ENCODE measurements at regions not wholly inside any gene's neighbourhood (a gene's known extent, or its start where the extent isn't known, plus 50 kb on each side); places are given as distances from the start of the nearest gene placed in this dataset.

DNA sequence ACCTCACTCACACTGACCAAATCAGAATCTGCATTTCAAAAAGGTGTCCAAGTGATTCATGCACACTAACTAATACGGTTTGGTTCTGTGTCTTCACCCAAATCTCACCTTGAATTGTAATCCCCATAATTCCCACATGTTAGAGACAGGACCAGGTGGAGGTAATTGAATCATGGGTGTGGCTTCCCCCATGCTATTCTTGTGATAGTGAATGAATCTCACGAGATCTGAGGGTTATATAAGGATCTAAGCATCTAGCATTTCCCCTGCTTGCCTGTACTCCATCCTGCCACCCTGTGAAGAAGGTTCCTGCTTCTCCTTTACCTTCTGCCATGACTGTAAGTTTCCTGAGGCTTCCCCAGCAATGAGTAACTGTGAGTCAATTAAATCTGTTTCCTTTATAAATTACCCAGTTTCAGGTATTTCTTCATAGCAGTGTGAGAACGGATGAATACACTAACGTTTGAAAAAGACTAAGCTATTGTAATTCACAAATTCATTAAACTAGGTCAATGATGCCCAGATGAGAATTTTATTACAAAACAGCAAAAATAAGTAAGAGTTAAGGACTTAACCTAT is 759.1 kb downstream of the GALC start:
- no peaks in the 10 kb centered on the region for H3K36me3 Mint-ChIP-seq (ENCODE audit: low read depth)
- H3K27me3 Mint-ChIP-seq (ENCODE audit: low read depth, poor library complexity) = peaks cover 4% of the 10 kb centered on the region
- TF ChIP-seq, protein P1, sequence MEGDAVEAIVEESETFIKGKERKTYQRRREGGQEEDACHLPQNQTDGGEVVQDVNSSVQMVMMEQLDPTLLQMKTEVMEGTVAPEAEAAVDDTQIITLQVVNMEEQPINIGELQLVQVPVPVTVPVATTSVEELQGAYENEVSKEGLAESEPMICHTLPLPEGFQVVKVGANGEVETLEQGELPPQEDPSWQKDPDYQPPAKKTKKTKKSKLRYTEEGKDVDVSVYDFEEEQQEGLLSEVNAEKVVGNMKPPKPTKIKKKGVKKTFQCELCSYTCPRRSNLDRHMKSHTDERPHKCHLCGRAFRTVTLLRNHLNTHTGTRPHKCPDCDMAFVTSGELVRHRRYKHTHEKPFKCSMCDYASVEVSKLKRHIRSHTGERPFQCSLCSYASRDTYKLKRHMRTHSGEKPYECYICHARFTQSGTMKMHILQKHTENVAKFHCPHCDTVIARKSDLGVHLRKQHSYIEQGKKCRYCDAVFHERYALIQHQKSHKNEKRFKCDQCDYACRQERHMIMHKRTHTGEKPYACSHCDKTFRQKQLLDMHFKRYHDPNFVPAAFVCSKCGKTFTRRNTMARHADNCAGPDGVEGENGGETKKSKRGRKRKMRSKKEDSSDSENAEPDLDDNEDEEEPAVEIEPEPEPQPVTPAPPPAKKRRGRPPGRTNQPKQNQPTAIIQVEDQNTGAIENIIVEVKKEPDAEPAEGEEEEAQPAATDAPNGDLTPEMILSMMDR (IDR thresholded peaks at IDR 0.05) = no peak
- DNase-seq = no peak
- H3K4me1 Mint-ChIP-seq = peaks cover 40% of the 10 kb centered on the region
- H3K9me3 Mint-ChIP-seq = peaks cover 16% of the 10 kb centered on the region
- H3K4me3 Mint-ChIP-seq = no peak overlapping the region
- H3K27ac Mint-ChIP-seq = no peak overlapping the region

DNA sequence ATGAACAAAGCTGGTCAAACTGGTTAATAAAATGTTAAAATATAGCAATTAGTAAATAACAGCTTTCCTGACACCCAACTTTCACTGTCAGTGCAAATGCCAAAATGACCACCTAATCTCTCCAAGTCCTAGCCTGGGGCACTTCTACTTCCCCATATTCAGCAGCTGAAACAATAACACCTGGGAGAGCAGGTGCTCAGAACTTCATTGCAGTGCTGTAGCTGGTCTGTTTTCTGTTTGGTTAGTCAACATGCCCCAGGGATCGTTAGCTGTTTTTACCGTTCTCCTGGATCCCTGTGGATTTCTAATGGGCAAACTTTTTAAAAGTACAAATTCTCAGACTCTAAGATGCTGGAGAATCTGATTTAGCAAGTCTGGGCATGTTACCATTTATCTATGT is 759.7 kb downstream of the GALC start:
- TF ChIP-seq, protein P1 (IDR thresholded peaks at IDR 0.05) = no peak
- peaks cover 4% of the 10 kb centered on the region for H3K27me3 Mint-ChIP-seq (ENCODE audit: low read depth, poor library complexity)
- H3K27ac Mint-ChIP-seq = no peak overlapping the region
- DNase-seq = no peak
- peaks cover 34% of the 10 kb centered on the region for H3K4me1 Mint-ChIP-seq
- no peak overlapping the region for H3K4me3 Mint-ChIP-seq
- H3K9me3 Mint-ChIP-seq = peaks cover 17% of the 10 kb centered on the region
- no peaks in the 10 kb centered on the region for H3K36me3 Mint-ChIP-seq (ENCODE audit: low read depth)

DNA sequence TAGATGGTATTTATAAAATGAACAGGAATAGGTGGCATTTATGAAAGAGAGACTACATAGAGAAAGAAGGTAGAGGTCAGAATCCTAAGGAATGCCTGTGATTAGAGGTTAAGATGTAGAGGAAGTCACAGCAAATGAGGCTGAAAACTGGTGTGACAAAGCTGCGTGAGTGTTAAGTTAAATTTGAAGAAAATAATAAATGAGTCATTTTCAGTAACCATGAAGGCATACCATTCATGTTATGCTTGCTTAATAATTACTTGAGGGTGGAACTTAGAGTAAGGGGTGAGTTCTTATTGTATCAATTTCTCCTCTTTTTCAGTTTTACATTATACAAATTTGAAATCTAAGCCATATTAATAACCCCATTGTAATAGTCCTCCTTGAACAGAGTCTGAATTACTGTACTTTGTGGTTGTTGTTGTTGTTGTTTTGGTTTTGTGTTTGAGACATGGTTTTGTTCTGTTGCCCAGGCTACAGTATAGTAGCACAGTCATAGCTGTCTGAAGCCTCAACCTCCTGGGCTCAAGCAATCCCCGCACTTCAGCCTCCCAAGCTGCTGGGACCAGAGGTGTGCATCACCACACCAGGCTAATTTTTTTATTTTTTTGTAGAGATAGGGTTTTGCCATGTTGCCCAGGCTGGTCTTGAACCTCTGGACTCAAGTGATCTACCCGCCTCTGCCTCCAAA is 761.5 kb downstream of the GALC start:
- Mint-ChIP-seq H3K4me3 (no peak overlapping the region), H3K27ac (no peak overlapping the region), H3K27me3 (ENCODE audit: low read depth, poor library complexity) (peaks cover 4% of the 10 kb centered on the region), H3K9me3 (peaks cover 17% of the 10 kb centered on the region), H3K4me1 (peaks cover 17% of the 10 kb centered on the region), H3K36me3 (ENCODE audit: low read depth) (no peaks in the 10 kb centered on the region)
- TF ChIP-seq, protein P1 (IDR thresholded peaks at IDR 0.05) = no peak
- no peak for DNase-seq

DNA sequence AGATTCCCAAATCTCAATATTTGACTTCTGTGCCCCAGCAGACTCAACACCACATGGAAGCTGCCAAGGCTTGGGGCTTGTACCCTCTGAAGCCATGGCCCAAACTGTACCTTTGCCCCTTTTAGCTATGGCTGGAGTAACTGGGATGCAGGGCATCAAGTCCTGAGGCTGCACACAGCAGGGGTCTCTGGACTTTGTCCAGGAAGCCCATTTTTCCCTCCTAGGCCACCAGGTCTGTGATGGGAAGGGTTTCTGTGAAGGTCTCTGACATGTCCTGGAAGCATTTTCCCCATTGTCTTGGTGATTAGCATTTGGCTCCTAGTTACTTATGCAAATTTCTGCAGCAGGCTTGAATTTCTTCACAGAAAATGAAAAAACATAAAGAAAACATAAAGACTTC is 762.3 kb downstream of the GALC start:
- DNase-seq = no peak
- peaks cover 4% of the 10 kb centered on the region for H3K27me3 Mint-ChIP-seq (ENCODE audit: low read depth, poor library complexity)
- no peak overlapping the region for H3K27ac Mint-ChIP-seq
- no peak overlapping the region for H3K4me3 Mint-ChIP-seq
- peaks cover 17% of the 10 kb centered on the region for H3K9me3 Mint-ChIP-seq
- peaks cover 10% of the 10 kb centered on the region for H3K4me1 Mint-ChIP-seq
- no peaks in the 10 kb centered on the region for H3K36me3 Mint-ChIP-seq (ENCODE audit: low read depth)
- TF ChIP-seq, protein P1 (IDR thresholded peaks at IDR 0.05) = no peak

DNA sequence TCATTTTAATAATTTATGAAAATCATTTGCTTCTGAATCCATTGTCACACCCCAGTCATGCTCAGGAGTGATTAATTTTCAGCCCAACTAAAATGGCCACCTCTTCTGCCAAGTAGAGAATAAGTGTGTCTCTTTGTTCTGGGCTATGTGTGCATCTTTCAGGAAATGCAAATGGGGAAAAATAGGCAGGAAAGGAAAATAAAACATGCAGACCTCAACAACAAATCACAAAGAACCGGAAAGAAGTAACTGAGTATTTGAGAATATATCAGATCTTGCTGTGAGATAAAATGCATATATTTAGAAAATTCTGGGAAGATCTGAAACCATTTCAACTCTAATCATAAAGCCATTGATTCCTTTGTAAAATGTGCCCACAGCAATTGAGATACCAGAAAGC is 763.9 kb downstream of the GALC start:
- no peak overlapping the region for H3K27ac Mint-ChIP-seq
- TF ChIP-seq, protein P1 (IDR thresholded peaks at IDR 0.05) = no peak
- no peaks in the 10 kb centered on the region for H3K36me3 Mint-ChIP-seq (ENCODE audit: low read depth)
- no peak for DNase-seq
- H3K9me3 Mint-ChIP-seq = peaks cover 17% of the 10 kb centered on the region
- H3K27me3 Mint-ChIP-seq (ENCODE audit: low read depth, poor library complexity) = peaks cover 4% of the 10 kb centered on the region
- H3K4me1 Mint-ChIP-seq = no peaks in the 10 kb centered on the region
- no peak overlapping the region for H3K4me3 Mint-ChIP-seq

DNA sequence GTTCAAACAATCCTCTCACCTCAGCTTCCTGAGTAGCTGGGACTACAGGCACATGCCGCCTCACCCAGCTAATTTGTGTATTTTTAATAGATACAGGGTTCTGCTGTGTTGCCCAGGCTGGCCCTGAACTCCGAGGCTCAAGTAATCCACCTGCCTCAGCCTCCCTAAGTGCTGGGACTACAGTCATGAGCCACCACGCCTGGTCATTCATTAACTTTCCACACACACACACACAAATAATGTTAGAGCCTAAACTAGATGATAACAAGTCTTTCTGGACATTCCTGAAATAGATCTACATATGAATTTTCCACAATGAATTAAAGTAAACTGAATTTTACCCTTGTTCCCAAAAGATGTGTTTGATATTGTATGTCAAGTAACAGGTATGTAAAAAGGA is 776.0 kb downstream of the GALC start:
- TF ChIP-seq, protein P1 (IDR thresholded peaks at IDR 0.05) = no peak

More for the DNA sequence above, 776.0 kb downstream of the GALC start:
- no peak overlapping the region for H3K4me3 Mint-ChIP-seq
- no peaks in the 10 kb centered on the region for H3K4me1 Mint-ChIP-seq
- H3K27me3 Mint-ChIP-seq (ENCODE audit: low read depth, poor library complexity) = peaks cover 2% of the 10 kb centered on the region
- no peak for DNase-seq
- no peaks in the 10 kb centered on the region for H3K36me3 Mint-ChIP-seq (ENCODE audit: low read depth)
- H3K27ac Mint-ChIP-seq = no peak overlapping the region
- no peaks in the 10 kb centered on the region for H3K9me3 Mint-ChIP-seq

Data from nephron progenitor cell (in vitro differentiated cells).